HEK293T (cell line): ENCODE measurements at regions not wholly inside any gene's neighbourhood (a gene's known extent, or its start where the extent isn't known, plus 50 kb on each side); places are given as distances from the start of the nearest gene placed in this dataset.

ENCODE experiments used
- ARNT ChIP-seq: fragments of 450-650 bp; IDR thresholded peaks from 2 replicates; pipeline ENCODE4 v1.6.1; 2017; ENCODE audit warnings: mild to moderate bottlenecking
- BHLHE40 ChIP-seq: fragments of 450-650 bp; IDR thresholded peaks from 2 replicates; pipeline ENCODE4 v1.6.1; 2016; ENCODE audit warnings: mild to moderate bottlenecking, moderate library complexity, borderline replicate concordance
- ELF4 ChIP-seq: fragments of 450-650 bp; IDR thresholded peaks from 2 replicates; pipeline ENCODE4 v1.6.1; 2017; ENCODE audit warnings: antibody characterized with exemption
- FOXA1 ChIP-seq: fragments of 450-650 bp; IDR thresholded peaks from 2 replicates; pipeline ENCODE4 v1.6.1; 2016; ENCODE audit warnings: mild to moderate bottlenecking
- FOXK2 ChIP-seq: fragments of 450-650 bp; IDR thresholded peaks from 2 replicates; pipeline ENCODE4 v1.6.1; 2016; ENCODE audit warnings: mild to moderate bottlenecking
- FOXM1 ChIP-seq: fragments of 450-650 bp; IDR thresholded peaks from 2 replicates; pipeline ENCODE4 v1.6.1; 2017; ENCODE audit warnings: mild to moderate bottlenecking, borderline replicate concordance
- HDGF ChIP-seq: fragments of 450-650 bp; IDR thresholded peaks from 2 replicates; pipeline ENCODE4 v1.6.1; 2017; ENCODE audit warnings: antibody characterized with exemption, borderline replicate concordance
- L3MBTL2 ChIP-seq: fragments of 450-650 bp; conservative IDR thresholded peaks from 2 replicates; pipeline ENCODE4 v1.6.1; 2016; ENCODE audit warnings: mild to moderate bottlenecking
- NFRKB ChIP-seq: fragments of 450-650 bp; IDR thresholded peaks from 2 replicates; pipeline ENCODE4 v1.6.1; 2016; ENCODE audit warnings: mild to moderate bottlenecking, moderate library complexity
- SP1 ChIP-seq: fragments of 450-650 bp; IDR thresholded peaks from 2 replicates; pipeline ENCODE4 v1.6.1; 2017
- SUZ12 ChIP-seq: fragments of 450-650 bp; IDR thresholded peaks from 2 replicates; pipeline ENCODE4 v1.6.1; 2016; ENCODE audit warnings: mild to moderate bottlenecking
- TARDBP ChIP-seq: fragments of 450-650 bp; IDR thresholded peaks from 2 replicates; pipeline ENCODE4 v1.6.1; 2016
- ZNF384 ChIP-seq: fragments of 450-650 bp; IDR thresholded peaks from 2 replicates; pipeline ENCODE4 v1.6.1; 2016
- TF ChIP-seq, protein P1 (sequence below): fragments of 450-650 bp; IDR thresholded peaks from 2 replicates; pipeline ENCODE4 v1.6.1; 2016

GRCh38 chr15:88747631-88748030 lies 55.6 kb upstream of the ACAN start:
- TF ChIP-seq ELF4 (no peak), SUZ12 (no peak), BHLHE40 (no peak), FOXA1 (no peak), SP1 (no peak), HDGF (no peak), TARDBP (no peak), FOXK2 (no peak), NFRKB (no peak), FOXM1 (no peak), ARNT (no peak), ZNF384 (no peak), L3MBTL2 (no peak)
- TF ChIP-seq, protein P1, sequence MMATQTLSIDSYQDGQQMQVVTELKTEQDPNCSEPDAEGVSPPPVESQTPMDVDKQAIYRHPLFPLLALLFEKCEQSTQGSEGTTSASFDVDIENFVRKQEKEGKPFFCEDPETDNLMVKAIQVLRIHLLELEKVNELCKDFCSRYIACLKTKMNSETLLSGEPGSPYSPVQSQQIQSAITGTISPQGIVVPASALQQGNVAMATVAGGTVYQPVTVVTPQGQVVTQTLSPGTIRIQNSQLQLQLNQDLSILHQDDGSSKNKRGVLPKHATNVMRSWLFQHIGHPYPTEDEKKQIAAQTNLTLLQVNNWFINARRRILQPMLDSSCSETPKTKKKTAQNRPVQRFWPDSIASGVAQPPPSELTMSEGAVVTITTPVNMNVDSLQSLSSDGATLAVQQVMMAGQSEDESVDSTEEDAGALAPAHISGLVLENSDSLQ, result no peak
